D721Med (cell line): ENCODE measurements at regions not wholly inside any gene's neighbourhood (a gene's known extent, or its start where the extent isn't known, plus 50 kb on each side); places are given as distances from the start of the nearest gene placed in this dataset.
"Not testable (repeated sequence)": the region's sequence is repeated elsewhere in the genome, so short reads cannot be mapped to it uniquely, and the experiment has no call there.

Experiments
- DNase-seq: peaks from one replicate; pipeline ENCODE4 v3.0.0; 2011; ENCODE audit warnings: low spot score; ENCODE audit not compliant: insufficient read length
- FAIRE-seq: peaks from 2 replicates; lab custom pipeline; 2011; peaks lifted over from hg19 to GRCh38; lab: Jason Lieb, UNC
- TF ChIP-seq, protein P1 (sequence below): IDR thresholded peaks from 2 replicates; pipeline ENCODE4 v1.5.1; 2012; ENCODE audit warnings: mild to moderate bottlenecking, control low read depth; ENCODE audit not compliant: insufficient read depth; ENCODE audit errors: missing control alignments

DNA sequence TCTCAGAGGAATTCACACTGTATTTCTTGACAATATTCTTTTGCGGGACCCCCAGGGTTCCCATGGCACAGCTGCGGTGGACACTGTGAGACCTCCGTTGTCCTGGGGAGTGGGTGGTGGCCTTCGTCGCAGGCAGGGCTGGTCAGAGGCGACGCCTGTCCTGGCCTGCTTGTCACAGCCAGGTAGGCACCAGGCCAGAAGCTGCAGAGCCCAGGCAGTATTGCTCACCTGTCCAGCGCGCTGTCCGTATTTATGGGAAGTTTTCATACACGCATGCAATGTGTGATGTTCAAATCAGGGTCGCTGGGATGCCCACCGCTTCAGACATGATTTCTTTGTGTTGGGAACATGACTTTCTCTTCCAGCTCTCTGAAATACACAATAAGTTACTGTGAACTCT lies 126.6 kb downstream of the RTP5 start:
- no peak for FAIRE-seq
- no peak for DNase-seq
- TF ChIP-seq, protein P1, sequence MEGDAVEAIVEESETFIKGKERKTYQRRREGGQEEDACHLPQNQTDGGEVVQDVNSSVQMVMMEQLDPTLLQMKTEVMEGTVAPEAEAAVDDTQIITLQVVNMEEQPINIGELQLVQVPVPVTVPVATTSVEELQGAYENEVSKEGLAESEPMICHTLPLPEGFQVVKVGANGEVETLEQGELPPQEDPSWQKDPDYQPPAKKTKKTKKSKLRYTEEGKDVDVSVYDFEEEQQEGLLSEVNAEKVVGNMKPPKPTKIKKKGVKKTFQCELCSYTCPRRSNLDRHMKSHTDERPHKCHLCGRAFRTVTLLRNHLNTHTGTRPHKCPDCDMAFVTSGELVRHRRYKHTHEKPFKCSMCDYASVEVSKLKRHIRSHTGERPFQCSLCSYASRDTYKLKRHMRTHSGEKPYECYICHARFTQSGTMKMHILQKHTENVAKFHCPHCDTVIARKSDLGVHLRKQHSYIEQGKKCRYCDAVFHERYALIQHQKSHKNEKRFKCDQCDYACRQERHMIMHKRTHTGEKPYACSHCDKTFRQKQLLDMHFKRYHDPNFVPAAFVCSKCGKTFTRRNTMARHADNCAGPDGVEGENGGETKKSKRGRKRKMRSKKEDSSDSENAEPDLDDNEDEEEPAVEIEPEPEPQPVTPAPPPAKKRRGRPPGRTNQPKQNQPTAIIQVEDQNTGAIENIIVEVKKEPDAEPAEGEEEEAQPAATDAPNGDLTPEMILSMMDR, result no peak

DNA sequence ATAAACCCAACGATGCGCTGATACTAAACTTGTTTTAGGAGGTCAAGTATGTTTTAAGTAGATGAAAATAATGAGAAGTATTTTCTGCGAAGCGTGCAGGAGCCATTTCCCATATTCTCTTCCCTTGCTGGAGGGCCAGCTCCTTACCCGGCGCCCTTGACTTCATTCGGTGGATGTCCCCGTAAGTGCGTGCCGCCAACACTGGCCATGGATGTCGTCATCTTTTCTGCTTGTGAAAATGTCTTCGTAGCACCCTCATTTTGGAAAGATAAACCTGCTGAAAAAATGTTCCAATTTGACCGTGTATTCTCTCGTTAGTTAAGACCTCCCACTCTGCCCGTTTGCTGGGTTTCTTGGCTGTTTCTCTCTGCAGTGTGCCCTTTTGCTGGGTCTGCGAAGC lies 127.5 kb downstream of the RTP5 start:
- DNase-seq (no peak), FAIRE-seq (no peak)
- TF ChIP-seq, protein P1, result no peak

DNA sequence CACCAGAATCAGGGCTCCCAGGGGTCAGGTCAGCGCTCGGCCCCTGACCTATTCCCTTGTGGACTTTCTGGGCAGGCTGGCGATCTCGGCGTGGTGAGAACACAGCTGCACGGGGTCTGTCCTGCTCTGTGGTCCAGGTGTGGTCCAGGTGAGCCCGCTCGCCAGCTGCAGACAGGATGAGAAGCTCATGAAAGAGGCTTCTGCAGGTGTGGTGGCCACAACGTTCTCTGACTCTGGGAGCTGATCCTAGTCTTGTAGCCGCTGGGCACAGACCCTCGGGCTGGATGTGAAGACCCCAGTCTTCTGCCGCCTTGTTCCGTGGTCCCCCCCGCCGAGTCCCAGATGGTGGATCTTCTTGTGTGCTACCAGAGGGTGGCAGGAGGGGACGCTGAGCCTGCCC lies 129.7 kb downstream of the RTP5 start:
- FAIRE-seq, result no peak
- DNase-seq, result no peak
- TF ChIP-seq, protein P1, result no peak

DNA sequence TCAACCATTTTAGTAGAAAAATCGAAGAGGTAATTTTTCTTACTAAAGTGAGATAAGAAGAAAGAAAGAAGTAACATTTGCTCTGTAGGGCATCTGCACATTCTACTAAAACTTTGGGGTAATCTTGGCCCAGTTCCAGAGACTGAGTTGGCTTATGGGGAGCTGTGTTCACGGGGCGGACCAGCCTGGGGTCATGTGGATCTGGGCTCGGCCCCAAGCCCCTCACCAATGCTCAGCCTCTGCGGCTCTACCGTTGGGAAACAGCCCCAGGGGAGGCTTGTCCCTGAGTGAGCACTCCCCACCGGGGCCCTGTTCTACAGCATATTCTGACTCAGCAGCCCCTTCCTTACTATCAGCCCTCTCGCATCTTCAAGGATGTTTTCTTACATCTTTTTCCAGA lies 132.3 kb downstream of the RTP5 start:
- DNase-seq (no peak), FAIRE-seq (no peak)
- TF ChIP-seq, protein P1, result no peak

DNA sequence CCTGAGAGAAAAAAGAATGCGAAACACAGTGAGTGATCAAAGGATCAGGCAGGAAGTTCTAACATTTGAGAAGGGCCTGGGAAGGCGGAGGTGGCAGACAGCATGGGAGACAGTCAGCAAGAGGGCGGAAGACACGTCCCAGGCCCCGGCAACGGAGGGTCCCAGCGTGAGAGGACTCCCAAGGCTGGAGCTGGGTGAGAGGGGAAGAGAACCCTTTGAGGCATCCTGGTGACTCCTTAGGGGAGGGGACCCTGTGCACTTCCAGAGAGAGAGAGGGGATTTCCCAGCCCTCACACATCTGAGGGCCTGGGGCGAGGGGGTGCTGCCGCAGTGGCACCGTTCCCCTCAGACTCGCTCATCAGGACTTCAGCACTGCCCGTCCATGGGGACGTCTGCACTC lies 133.4 kb downstream of the RTP5 start:
- TF ChIP-seq, protein P1, result no peak
- no peak for FAIRE-seq
- no peak for DNase-seq

DNA sequence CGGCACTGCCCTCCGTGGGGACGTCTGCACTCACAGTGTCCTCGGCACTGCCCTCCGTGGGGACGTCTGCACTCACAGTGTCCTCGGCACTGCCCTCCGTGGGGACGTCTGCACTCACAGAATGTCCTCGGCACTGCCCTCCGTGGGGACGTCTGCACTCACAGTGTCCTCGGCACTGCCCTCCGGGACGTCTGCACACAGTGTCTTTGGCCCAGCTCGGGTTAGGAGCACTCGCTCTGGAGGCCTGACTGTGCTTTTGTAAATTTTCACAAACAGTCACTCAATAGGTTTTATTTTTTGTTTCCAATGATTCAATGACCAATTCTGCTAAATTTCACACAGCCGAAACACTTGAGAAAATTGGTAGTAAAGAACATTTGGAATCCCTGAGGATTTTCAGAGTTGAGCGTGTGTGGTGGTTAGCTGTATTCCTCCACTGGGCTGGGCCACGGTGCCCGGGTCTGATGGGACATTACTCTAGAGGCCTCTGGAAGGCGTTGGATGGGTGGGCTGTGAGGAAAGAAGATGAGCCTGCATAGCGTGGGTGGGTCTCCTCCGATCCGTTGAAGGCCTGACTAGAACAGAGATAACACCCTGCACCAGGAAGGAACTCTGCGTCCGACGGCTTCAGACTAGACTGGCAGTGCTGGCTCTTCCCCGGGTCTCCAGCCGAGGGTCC lies 134.8 kb downstream of the RTP5 start:
- TF ChIP-seq, protein P1, result no peak
- DNase-seq, result no peak
- FAIRE-seq, result no peak

DNA sequence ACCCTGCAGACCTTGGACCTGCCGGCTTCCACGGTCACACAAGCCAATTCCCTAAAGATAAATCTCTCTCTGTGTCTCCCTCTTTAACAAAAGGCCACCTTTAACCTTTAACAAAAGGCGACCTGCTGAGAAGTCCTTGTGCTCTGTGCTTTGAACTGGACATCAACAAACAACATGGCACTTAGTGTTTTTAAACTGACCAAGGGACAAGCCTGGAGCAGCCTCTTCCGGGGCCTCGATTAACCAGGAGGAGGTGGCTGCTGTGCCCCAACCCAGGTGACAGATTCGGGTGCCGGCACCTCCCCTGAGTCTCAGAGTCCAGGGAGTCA lies 135.3 kb downstream of the RTP5 start:
- no peak for DNase-seq
- FAIRE-seq, result no peak

DNA sequence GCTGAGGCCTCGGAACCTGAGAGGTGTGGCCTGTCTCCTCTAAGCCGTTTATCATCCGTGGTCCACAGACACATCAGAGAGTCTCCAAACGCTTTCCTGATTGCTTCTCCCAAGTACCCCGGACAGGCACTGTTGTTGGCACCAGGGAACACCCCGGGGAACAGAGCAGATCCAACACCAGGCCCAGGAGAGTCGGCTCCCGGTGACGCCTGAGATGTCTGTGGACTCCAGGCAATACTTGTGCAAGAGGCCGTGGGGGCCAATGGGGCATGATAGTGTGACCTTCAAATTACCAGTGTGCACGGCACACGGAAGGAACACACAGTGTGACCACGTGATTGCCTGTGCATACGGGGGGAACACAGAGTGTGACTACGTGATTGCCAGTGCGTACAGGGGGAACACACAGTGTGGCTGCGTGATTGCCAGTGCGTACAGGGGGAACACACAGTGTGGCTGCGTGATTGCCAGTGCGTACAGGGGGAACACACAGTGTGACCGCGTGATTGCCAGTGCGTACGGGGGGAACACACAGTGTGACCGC lies 136.6 kb downstream of the RTP5 start:
- DNase-seq, FAIRE-seq: not testable (repeated sequence)

More for the DNA sequence above, 135.3 kb downstream of the RTP5 start:
- TF ChIP-seq, protein P1, result no peak

DNA sequence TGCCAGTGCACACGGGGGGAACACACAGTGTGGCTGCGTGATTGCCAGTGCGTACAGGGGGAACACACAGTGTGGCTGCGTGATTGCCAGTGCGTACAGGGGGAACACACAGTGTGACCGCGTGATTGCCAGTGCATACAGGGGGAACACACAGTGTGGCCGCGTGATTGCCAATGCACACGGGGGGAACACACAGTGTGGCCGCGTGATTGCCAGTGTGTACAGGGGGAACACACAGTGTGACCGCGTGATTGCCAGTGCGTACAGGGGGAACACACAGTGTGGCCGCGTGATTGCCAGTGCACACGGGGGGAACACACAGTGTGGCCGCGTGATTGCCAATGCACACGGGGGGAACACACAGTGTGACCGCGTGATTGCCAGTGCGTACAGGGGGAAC lies 139.4 kb downstream of the RTP5 start:
- not testable (repeated sequence) for FAIRE-seq, DNase-seq

DNA sequence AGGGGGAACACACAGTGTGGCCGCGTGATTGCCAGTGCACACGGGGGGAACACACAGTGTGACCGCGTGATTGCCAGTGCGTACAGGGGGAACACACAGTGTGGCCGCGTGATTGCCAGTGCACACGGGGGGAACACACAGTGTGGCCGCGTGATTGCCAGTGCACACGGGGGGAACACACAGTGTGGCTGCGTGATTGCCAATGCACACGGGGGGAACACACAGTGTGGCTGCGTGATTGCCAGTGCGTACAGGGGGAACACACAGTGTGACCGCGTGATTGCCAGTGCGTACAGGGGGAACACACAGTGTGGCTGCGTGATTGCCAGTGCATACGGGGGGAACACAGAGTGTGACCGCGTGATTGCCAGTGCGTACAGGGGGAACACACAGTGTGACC lies 140.3 kb downstream of the RTP5 start:
- DNase-seq, FAIRE-seq: not testable (repeated sequence)

DNA sequence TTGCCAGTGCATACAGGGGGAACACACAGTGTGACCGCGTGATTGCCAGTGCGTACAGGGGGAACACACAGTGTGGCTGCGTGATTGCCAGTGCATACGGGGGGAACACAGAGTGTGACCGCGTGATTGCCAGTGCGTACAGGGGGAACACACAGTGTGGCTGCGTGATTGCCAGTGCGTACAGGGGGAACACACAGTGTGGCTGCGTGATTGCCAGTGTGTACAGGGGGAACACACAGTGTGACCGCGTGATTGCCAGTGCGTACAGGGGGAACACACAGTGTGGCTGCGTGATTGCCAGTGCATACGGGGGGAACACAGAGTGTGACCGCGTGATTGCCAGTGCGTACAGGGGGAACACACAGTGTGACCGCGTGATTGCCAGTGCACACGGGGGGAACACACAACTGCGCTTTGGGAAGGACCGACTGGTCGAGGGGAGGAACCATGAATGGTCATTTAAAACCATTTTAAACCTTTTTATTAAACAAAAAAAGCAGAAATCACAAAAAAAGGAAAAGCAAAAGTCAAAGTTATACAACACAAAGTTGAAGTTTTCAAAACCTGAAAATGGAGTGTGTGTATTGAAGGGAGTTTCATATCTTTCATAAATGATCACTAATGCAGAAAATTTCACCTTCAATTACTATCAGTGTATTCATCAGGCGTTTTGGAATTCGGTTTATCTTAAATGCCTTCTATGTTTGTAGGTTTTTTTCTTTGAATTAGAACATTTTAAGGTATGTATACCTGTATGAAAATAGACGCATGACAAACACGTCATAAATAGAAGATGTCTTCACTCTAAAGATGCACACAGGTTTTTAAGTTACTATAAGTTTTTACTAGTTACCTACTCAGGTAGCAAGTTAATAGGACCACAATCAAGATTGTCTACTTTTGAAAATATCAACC lies 141.0 kb downstream of the RTP5 start:
- not testable (repeated sequence) for DNase-seq, FAIRE-seq
